Fibroblast of mammary gland (primary cell): ENCODE measurements at regions not wholly inside any gene's neighbourhood (a gene's known extent, or its start where the extent isn't known, plus 50 kb on each side); places are given as distances from the start of the nearest gene placed in this dataset.

ENCODE experiments used
- DNase-seq: peaks from one replicate; pipeline ENCODE4 v3.0.0-alpha.2; 2010; ENCODE audit warnings: low read depth
- H3K4me3 ChIP-seq: 2 replicates; pipeline ENCODE4 v1.5.1; 2011; ENCODE audit warnings: low read depth, mild to moderate bottlenecking, low read length, moderate library complexity; ENCODE audit not compliant: control insufficient read depth
- TF ChIP-seq, protein P1 (sequence below): conservative IDR thresholded peaks from 2 replicates; pipeline ENCODE4 v1.5.1; 2011; ENCODE audit warnings: low read depth, low read length, inconsistent platforms; ENCODE audit not compliant: control insufficient read depth, insufficient read depth

DNA sequence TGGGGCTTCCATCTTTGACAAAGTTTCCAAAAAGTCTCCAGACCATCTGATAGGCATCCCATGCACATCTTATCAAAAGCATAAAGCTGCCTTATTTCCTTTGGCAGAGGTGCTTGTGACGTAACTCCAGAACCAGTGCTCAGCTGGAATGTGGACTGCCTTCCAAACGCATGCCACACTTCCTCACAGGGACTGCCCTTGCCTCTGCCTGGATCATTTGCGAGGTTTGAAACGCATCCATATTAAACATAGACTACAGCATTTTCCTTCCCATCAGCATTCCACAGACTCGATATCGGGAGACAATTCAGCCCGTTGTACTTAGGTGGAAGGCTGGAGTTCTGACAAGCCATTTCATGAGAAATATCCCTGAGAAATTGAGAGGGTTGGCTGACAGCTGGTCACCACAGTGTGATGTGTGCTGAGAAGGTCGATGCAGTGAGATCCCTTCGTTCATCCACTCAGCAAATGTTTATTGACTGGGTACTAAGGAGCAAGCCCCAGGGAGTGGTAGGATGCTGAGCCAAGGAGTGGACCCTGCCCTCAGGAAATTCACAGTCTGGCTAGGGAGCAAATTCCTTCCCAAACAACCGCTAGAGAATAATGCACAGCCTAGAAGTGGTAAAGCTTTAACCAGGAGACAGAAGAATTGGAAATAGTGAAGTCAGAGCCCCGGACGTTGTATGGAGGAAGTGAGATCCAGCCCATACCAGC lies 376.0 kb downstream of the BCOR start:
- peak; percentile 15 for DNase-seq
- TF ChIP-seq, protein P1, sequence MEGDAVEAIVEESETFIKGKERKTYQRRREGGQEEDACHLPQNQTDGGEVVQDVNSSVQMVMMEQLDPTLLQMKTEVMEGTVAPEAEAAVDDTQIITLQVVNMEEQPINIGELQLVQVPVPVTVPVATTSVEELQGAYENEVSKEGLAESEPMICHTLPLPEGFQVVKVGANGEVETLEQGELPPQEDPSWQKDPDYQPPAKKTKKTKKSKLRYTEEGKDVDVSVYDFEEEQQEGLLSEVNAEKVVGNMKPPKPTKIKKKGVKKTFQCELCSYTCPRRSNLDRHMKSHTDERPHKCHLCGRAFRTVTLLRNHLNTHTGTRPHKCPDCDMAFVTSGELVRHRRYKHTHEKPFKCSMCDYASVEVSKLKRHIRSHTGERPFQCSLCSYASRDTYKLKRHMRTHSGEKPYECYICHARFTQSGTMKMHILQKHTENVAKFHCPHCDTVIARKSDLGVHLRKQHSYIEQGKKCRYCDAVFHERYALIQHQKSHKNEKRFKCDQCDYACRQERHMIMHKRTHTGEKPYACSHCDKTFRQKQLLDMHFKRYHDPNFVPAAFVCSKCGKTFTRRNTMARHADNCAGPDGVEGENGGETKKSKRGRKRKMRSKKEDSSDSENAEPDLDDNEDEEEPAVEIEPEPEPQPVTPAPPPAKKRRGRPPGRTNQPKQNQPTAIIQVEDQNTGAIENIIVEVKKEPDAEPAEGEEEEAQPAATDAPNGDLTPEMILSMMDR, result no peak
- H3K4me3 ChIP-seq, result no peak overlapping the region

DNA sequence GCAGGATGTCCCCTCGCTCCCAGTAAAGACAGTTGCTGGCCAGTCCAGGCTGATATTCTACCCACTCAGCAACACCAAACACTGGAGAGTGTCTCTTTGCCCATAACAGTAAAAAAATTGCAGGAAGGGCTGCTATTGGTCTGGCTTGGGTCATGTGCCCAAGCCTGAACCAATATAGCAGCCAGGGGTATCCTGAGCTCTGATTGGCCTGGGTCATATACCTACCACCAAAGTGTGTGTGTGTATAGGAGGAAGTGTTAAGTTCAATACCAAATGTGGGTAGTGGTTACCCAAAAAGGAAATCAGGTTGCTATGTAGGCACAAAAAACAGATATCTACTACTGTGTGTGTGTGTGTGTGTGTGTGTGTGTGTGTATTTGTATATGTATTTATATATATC lies 373.2 kb downstream of the BCOR start:
- TF ChIP-seq, protein P1, result no peak
- no peak for DNase-seq

DNA sequence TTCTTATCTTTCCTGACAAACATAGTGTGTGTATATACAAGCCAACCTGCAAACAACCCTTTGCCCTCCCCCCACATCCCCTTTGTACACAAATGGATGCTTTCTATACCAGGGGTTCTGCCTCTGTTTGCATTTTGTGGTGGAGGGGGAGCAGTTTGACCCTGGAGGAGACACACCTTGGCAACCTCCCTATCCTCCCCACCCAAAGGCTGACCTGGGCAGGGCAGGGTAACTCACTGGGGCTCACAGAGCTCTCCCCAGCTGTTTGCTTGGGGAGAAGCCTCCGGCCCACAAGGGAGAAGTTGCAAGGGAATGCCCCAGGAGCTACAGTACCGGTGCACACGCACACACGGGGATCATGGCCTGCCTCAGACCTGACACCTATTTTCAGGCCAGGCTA lies 372.6 kb downstream of the BCOR start:
- TF ChIP-seq, protein P1, result no peak
- DNase-seq, result no peak
- H3K4me3 ChIP-seq, result no peak overlapping the region

More for the DNA sequence above, 373.2 kb downstream of the BCOR start:
- H3K4me3 ChIP-seq, result no peak overlapping the region

DNA sequence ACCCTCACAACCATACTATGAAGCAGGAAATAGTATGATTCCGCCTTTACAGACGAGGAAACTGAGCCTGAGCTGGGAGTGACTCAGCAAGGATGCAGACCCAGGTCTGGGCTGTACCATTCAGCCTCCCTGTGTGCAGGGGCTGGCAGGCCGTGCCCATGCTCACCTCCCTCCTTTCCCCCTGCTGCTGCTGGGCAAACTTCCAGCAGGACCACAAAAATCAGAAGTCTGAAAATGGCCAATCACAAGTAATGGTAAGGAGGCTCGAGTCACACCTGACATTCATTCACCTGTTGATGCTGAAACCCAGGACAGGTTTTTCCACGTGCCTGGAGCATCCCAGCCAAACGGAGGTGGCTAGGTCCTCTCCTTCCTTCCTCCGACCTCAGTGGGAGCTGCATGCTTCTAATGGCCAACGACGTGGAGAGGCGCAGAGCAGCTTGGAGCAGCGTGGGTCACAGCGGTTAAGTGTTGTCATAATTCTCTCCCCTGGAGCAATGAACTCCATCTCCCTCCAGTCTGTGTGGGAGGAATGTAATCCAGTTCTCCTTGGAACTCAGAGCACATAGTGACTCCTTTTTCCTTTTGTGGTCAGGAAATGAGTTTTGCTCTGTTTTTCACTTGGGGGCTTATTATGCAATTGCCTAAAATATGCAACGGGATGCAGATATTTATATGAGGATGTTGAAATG lies 371.7 kb downstream of the BCOR start:
- H3K4me3 ChIP-seq, result no peak overlapping the region
- peak; percentile 86 for DNase-seq
- TF ChIP-seq, protein P1, result no peak

DNA sequence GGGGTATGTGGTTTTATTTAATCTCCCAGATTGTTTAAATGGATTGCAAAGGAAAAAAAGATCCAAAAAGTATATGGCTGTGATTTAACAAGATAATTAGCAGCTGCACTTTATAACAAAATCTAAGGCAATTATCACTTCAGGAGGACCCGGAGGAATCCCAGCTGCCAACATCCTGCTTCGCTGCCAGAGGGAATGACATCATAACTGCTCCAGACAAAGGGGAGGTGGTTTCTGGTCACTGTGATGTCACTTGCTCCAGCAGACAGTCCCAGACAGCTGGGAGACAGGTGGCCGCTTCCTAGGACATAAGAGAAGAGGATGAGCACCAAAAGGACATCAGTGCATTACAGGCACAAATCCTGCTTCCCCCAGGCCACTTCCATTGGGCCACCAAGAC lies 371.0 kb downstream of the BCOR start:
- peak; percentile 69 for DNase-seq
- H3K4me3 ChIP-seq, result no peak overlapping the region
- TF ChIP-seq, protein P1, result no peak

DNA sequence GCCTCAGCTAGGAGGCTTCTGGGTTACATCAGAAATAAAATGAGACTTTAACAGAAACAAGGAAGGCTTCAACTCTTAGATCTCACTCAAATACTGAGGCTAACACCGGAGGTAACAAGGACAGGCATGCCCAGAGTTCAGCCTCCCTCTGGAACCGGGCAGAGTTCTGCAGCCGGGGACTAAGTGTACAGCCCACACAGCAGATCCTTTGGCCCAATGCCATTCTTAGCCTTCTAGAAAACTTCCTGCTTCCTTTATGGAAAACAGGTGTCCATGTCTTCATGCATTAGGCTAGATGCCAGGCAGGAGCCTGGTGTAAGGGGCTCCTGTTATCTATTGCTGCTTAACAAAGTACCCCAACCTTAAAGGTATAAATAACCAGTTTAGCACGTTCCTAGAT lies 369.7 kb downstream of the BCOR start:
- DNase-seq, result peak; percentile 55
- H3K4me3 ChIP-seq, result no peak overlapping the region
- TF ChIP-seq, protein P1, result no peak
